GM13976 (cell line): ENCODE measurements at regions not wholly inside any gene's neighbourhood (a gene's known extent, or its start where the extent isn't known, plus 50 kb on each side); places are given as distances from the start of the nearest gene placed in this dataset.

Experiments used
- DNase-seq: peaks from one replicate; pipeline ENCODE4 v3.0.0; 2012; ENCODE audit warnings: low spot score
- CTCF ChIP-seq: IDR thresholded peaks from 2 replicates; pipeline ENCODE4 v1.5.1; 2012; ENCODE audit warnings: borderline replicate concordance, mild to moderate bottlenecking; ENCODE audit not compliant: insufficient read depth; ENCODE audit errors: extremely low read depth, missing control alignments, control extremely low read depth
- in situ Hi-C: fragments of 300-500 bp; cut with MboI; formaldehyde crosslinking; loops from one replicate; pipeline ENCODE4 v1.12.0; 2022; ENCODE audit warnings: low sequenced_read_pairs, mixed read lengths, inconsistent platforms; ENCODE audit not compliant: unreplicated experiment

- in situ Hi-C loops = no loop called here
- no peak for TF ChIP-seq CTCF
- no peak for DNase-seq
These were observed 144.9 kb upstream of the PLAAT1 start for GRCh38 chr3:193096076-193096475.

- TF ChIP-seq CTCF = no peak
- in situ Hi-C loops = no loop called here
- DNase-seq = no peak
These were observed 126.3 kb upstream of the PLAAT1 start for GRCh38 chr3:193114431-193115340.

GRCh38 chr3:193116871-193117270, 124.2 kb upstream of the PLAAT1 start:
- no peak for DNase-seq
- in situ Hi-C loops = no loop called here
- TF ChIP-seq CTCF = no peak

- in situ Hi-C loops = no loop called here
- TF ChIP-seq CTCF = no peak
- no peak for DNase-seq
These were observed 122.1 kb upstream of the PLAAT1 start for GRCh38 chr3:193118907-193119306.

GRCh38 chr3:193119926-193120325, 121.1 kb upstream of the PLAAT1 start:
- no peak for TF ChIP-seq CTCF
- no peak for DNase-seq
- in situ Hi-C loops = no loop called here

- in situ Hi-C loops = no loop called here
- TF ChIP-seq CTCF = no peak
- no peak for DNase-seq
These were observed 116.2 kb upstream of the PLAAT1 start for GRCh38 chr3:193124861-193125260.

- in situ Hi-C loops = no loop called here
- DNase-seq = no peak
- no peak for TF ChIP-seq CTCF
These were observed 111.4 kb upstream of the PLAAT1 start for GRCh38 chr3:193129607-193130006.
